ENCODE measurements at regions not wholly inside any gene's neighbourhood (a gene's known extent, or its start where the extent isn't known, plus 50 kb on each side); places are given as distances from the start of the nearest gene placed in this dataset.

GRCh38 chr3:104987859-104988258, 378.9 kb upstream of the ALCAM start:
- TF ChIP-seq CREB5 (CRISPR knock-in tag; IDR thresholded peaks at IDR 0.05; ENCODE audit: low read depth), result no peak
- TF ChIP-seq RARB (CRISPR knock-in tag; IDR thresholded peaks at IDR 0.05), result no peak
- TF ChIP-seq ZFP3 (CRISPR knock-in tag; IDR thresholded peaks at IDR 0.05), result no peak
- no peak for TF ChIP-seq CSDC2 (CRISPR knock-in tag; IDR thresholded peaks at IDR 0.05)
- no peak for TF ChIP-seq CSRNP3 (CRISPR knock-in tag; IDR thresholded peaks at IDR 0.05)
